ENCODE measurements at regions not wholly inside any gene's neighbourhood (a gene's known extent, or its start where the extent isn't known, plus 50 kb on each side); places are given as distances from the start of the nearest gene placed in this dataset.

GRCh38 chr3:45330510-45331295 is 57.7 kb upstream of the LARS2 start:
- 0 out of 2 replicates have a peak, but pooled peaks have one; percentile 5 for TF ChIP-seq CTCF (conservative IDR thresholded peaks at IDR 0.05)
- H3K27ac ChIP-seq: no peak overlapping the region

- no peak for TF ChIP-seq CTCF (conservative IDR thresholded peaks at IDR 0.05)
- H3K27ac ChIP-seq: no peak overlapping the region
These were observed 55.9 kb upstream of the LARS2 start for GRCh38 chr3:45332493-45332892.

- TF ChIP-seq CTCF (conservative IDR thresholded peaks at IDR 0.05): no peak
These were observed 55.4 kb upstream of the LARS2 start for GRCh38 chr3:45332901-45333407.

GRCh38 chr3:45333549-45333948 is 54.8 kb upstream of the LARS2 start:
- H3K27ac ChIP-seq: no peak overlapping the region
- TF ChIP-seq CTCF (conservative IDR thresholded peaks at IDR 0.05): no peak

More at GRCh38 chr3:45332901-45333407, 55.4 kb upstream of the LARS2 start:
- H3K27ac ChIP-seq: no peak overlapping the region

- TF ChIP-seq CTCF (conservative IDR thresholded peaks at IDR 0.05): no peak
- no peak overlapping the region for H3K27ac ChIP-seq
These were observed 50.4 kb upstream of the LARS2 start for GRCh38 chr3:45337839-45338470.

Measured in VCaP (cell line).